GM13976 (cell line): ENCODE measurements at regions not wholly inside any gene's neighbourhood (a gene's known extent, or its start where the extent isn't known, plus 50 kb on each side); places are given as distances from the start of the nearest gene placed in this dataset.

Experiments used
- DNase-seq: peaks from one replicate; pipeline ENCODE4 v3.0.0; 2012; ENCODE audit warnings: low spot score
- CTCF ChIP-seq: IDR thresholded peaks from 2 replicates; pipeline ENCODE4 v1.5.1; 2012; ENCODE audit warnings: borderline replicate concordance, mild to moderate bottlenecking; ENCODE audit not compliant: insufficient read depth; ENCODE audit errors: extremely low read depth, missing control alignments, control extremely low read depth
- in situ Hi-C: fragments of 300-500 bp; cut with MboI; formaldehyde crosslinking; loops from one replicate; pipeline ENCODE4 v1.12.0; 2022; ENCODE audit warnings: low sequenced_read_pairs, mixed read lengths, inconsistent platforms; ENCODE audit not compliant: unreplicated experiment

GRCh38 chr4:141375855-141376254 is 155.2 kb downstream of the ZNF330 start:
- no peak for TF ChIP-seq CTCF
- in situ Hi-C loops: no loop called here
- no peak for DNase-seq

GRCh38 chr4:141376769-141377168 is 156.1 kb downstream of the ZNF330 start:
- DNase-seq: no peak
- in situ Hi-C loops: no loop called here
- no peak for TF ChIP-seq CTCF

- in situ Hi-C loops: no loop called here
- DNase-seq: no peak
- TF ChIP-seq CTCF: no peak
These were observed 166.6 kb downstream of the ZNF330 start for GRCh38 chr4:141387299-141387698.

GRCh38 chr4:141388481-141388880 is 167.8 kb downstream of the ZNF330 start:
- TF ChIP-seq CTCF: no peak
- in situ Hi-C loops: no loop called here
- DNase-seq: no peak

- in situ Hi-C loops: no loop called here
- TF ChIP-seq CTCF: no peak
- DNase-seq: no peak
These were observed 169.0 kb downstream of the ZNF330 start for GRCh38 chr4:141389649-141390048.

GRCh38 chr4:141390571-141390970 is 169.9 kb downstream of the ZNF330 start:
- TF ChIP-seq CTCF: no peak
- no peak for DNase-seq
- in situ Hi-C loops: no loop called here

- TF ChIP-seq CTCF: no peak
- in situ Hi-C loops: no loop called here
- DNase-seq: no peak
These were observed 170.6 kb downstream of the ZNF330 start for GRCh38 chr4:141391293-141391692.
